ENCODE measurements at regions not wholly inside any gene's neighbourhood (a gene's known extent, or its start where the extent isn't known, plus 50 kb on each side); places are given as distances from the start of the nearest gene placed in this dataset.

- TF ChIP-seq EZH2 (IDR thresholded peaks at IDR 0.05; ENCODE audit: borderline replicate concordance, low read length) (no peak), CTCF (IDR thresholded peaks at IDR 0.05; ENCODE audit: low read length) (no peak)
- H3F3A ChIP-seq (ENCODE audit: insufficient read depth, low read length), result no peaks in the 10 kb centered on the region
- no peaks in the 10 kb centered on the region for H3K4me1 ChIP-seq (ENCODE audit: insufficient read depth, low read length, severe bottlenecking)
- H3K4me2 ChIP-seq (ENCODE audit: low read length), result no peak overlapping the region
- no peaks in the 10 kb centered on the region for H3K27me3 ChIP-seq (ENCODE audit: insufficient read depth, low read length)
- no peaks in the 10 kb centered on the region for H4K20me1 ChIP-seq (ENCODE audit: insufficient read depth, low read length)
- H3K4me3 ChIP-seq (ENCODE audit: low read depth, low read length, poor library complexity, severe bottlenecking), result no peak overlapping the region
- H3K9me2 ChIP-seq (ENCODE audit: low read depth, low read length), result no peaks in the 10 kb centered on the region
- H3K9me3 ChIP-seq (ENCODE audit: low read length), result no peaks in the 10 kb centered on the region
- H3K79me2 ChIP-seq (ENCODE audit: insufficient read depth, low read length), result no peaks in the 10 kb centered on the region
- no peak overlapping the region for H3K9ac ChIP-seq (ENCODE audit: low read length)
- no peak overlapping the region for H2AFZ ChIP-seq (ENCODE audit: low read length)
- H3K27ac ChIP-seq (ENCODE audit: low read depth, low read length, poor library complexity, severe bottlenecking), result no peak overlapping the region
- no peaks in the 10 kb centered on the region for H3K36me3 ChIP-seq (ENCODE audit: insufficient read depth, low read length)
Observed at GRCh38 chr16:26252598-26252997, 560.8 kb downstream of the HS3ST4 start.

DNA sequence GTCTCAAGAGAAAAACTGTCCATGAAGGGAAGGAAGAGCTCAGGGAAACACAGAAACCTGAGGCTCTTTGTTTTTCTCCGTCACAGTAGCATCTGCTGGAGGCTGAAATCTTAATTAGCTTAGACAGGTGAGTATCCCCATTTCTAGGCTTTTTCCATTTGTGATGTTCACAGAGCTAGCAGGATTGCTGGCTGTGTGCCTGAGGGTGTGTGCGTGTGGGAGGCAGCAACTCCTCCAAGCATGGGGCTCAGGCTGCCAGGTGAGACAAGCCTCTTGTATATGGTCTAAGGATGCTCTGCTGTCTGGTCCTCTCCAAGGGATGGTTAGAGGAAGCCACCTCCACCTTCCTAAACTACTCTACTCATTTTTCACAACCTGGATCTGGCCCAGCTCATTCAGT lies 569.9 kb downstream of the HS3ST4 start:
- H3K79me2 ChIP-seq (ENCODE audit: insufficient read depth, low read length), result no peaks in the 10 kb centered on the region
- no peak overlapping the region for H3K27ac ChIP-seq (ENCODE audit: low read depth, low read length, poor library complexity, severe bottlenecking)
- H3K4me2 ChIP-seq (ENCODE audit: low read length), result no peak overlapping the region
- TF ChIP-seq CTCF (IDR thresholded peaks at IDR 0.05; ENCODE audit: low read length) (no peak), EZH2 (IDR thresholded peaks at IDR 0.05; ENCODE audit: borderline replicate concordance, low read length) (no peak)
- H3K9me3 ChIP-seq (ENCODE audit: low read length), result no peaks in the 10 kb centered on the region
- H3K9me2 ChIP-seq (ENCODE audit: low read depth, low read length), result no peaks in the 10 kb centered on the region
- no peaks in the 10 kb centered on the region for H4K20me1 ChIP-seq (ENCODE audit: insufficient read depth, low read length)
- H3F3A ChIP-seq (ENCODE audit: insufficient read depth, low read length), result no peaks in the 10 kb centered on the region
- no peak overlapping the region for H3K9ac ChIP-seq (ENCODE audit: low read length)
- no peaks in the 10 kb centered on the region for H3K36me3 ChIP-seq (ENCODE audit: insufficient read depth, low read length)
- H3K27me3 ChIP-seq (ENCODE audit: insufficient read depth, low read length), result no peaks in the 10 kb centered on the region
- H3K4me3 ChIP-seq (ENCODE audit: low read depth, low read length, poor library complexity, severe bottlenecking), result no peak overlapping the region
- H2AFZ ChIP-seq (ENCODE audit: low read length), result no peak overlapping the region
- no peaks in the 10 kb centered on the region for H3K4me1 ChIP-seq (ENCODE audit: insufficient read depth, low read length, severe bottlenecking)

DNA sequence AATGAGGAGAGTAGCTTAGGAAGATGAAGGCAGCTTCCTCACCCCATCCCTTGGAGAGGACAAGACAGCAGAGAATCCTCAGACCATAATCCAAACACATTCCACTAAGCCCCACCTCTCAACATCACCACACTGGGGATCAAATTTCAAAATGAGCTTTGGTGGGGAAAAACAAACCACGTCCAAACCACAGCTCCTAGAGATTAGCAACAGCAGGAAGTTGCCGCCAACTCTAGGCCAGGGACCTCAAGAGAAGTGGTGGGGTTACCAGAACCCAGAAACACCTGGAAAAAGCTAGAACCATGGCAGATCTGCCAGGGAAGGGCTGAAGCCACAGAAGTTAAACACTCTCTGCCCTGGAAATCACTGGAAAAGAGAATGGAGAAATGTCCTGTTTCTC lies 571.6 kb downstream of the HS3ST4 start:
- Histone ChIP-seq H3K9me3 (ENCODE audit: low read length) (no peaks in the 10 kb centered on the region), H3F3A (ENCODE audit: insufficient read depth, low read length) (no peaks in the 10 kb centered on the region), H3K36me3 (ENCODE audit: insufficient read depth, low read length) (no peaks in the 10 kb centered on the region), H4K20me1 (ENCODE audit: insufficient read depth, low read length) (no peaks in the 10 kb centered on the region), H3K79me2 (ENCODE audit: insufficient read depth, low read length) (no peaks in the 10 kb centered on the region), H3K9ac (ENCODE audit: low read length) (no peak overlapping the region), H3K9me2 (ENCODE audit: low read depth, low read length) (no peaks in the 10 kb centered on the region), H3K4me1 (ENCODE audit: insufficient read depth, low read length, severe bottlenecking) (no peaks in the 10 kb centered on the region), H2AFZ (ENCODE audit: low read length) (no peak overlapping the region), H3K4me3 (ENCODE audit: low read depth, low read length, poor library complexity, severe bottlenecking) (no peak overlapping the region), H3K27ac (ENCODE audit: low read depth, low read length, poor library complexity, severe bottlenecking) (no peak overlapping the region), H3K27me3 (ENCODE audit: insufficient read depth, low read length) (no peaks in the 10 kb centered on the region), H3K4me2 (ENCODE audit: low read length) (no peak overlapping the region)
- no peak for TF ChIP-seq CTCF (IDR thresholded peaks at IDR 0.05; ENCODE audit: low read length)
- TF ChIP-seq EZH2 (IDR thresholded peaks at IDR 0.05; ENCODE audit: borderline replicate concordance, low read length), result no peak
